Dedifferentiated amniotic fluid mesenchymal stem cell (primary cell): ENCODE measurements at regions not wholly inside any gene's neighbourhood (a gene's known extent, or its start where the extent isn't known, plus 50 kb on each side); places are given as distances from the start of the nearest gene placed in this dataset.

Experiments used
- DNase-seq: peaks from one replicate; pipeline ENCODE4 v3.0.0-alpha.2; 2016; ENCODE audit errors: extremely low spot score

GRCh38 chrX:42946544-42947194 is 168.7 kb upstream of the PPP1R2C start:
- no peak for DNase-seq

GRCh38 chrX:42948723-42949657 is 171.0 kb upstream of the PPP1R2C start:
- no peak for DNase-seq

DNA sequence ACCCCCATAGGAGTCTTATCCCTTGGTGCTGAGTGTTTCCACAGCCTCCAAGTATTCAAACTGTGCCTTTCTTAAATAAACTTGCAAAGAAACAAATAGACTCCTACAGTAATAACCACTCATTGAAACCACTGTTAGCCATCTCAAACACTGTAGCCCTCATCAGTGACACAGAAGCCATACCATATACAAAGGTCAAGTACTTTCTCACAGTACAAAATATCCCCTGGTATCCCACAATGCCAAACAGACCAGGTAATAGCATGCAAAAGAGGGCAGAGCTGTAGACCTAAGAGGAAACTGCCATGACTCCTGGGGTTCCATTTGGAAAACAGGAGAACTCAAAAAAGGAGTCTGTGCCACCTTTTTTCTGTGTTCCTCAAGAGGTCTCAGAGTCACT is 173.8 kb upstream of the PPP1R2C start:
- no peak for DNase-seq

- DNase-seq, result no peak
These were observed 174.7 kb upstream of the PPP1R2C start for GRCh38 chrX:42952621-42953020.

DNA sequence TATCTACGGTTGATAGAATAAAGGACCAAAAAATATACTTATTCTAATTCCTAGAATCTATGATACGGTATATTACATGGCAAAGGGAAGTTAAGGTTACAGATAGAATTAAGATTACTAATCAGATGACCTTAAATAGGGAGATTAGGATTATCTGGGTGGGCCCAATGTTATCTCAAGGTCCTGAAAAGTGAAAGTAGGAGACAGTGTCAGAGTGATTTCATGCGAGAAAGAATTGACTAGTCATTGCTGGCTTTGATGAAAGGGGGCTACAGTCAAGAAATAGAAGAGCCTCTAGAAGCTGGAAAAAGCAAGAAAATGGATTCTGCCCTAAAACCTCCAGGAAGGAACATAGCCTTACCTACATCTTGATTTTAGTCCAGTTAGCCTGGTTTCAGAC is 176.9 kb upstream of the PPP1R2C start:
- DNase-seq, result no peak

DNA sequence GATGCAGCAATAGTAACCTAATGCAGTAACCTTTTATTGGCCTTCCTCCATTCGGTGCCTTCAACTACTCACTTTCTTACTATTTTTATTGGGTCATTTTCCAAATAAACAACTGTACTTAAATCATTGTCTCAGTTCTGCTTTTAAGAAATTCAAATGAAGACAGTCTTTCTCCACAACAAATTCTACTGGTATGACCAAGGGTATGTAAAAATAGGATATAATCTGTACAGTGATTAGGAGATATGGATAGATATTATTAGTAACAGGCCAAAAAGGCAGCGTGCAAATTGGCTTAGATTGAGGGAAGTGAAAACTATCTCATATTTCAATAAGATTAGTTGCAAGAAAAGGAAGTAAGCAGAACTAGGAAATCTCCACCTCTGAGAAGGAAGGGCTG is 177.4 kb upstream of the PPP1R2C start:
- no peak for DNase-seq

DNA sequence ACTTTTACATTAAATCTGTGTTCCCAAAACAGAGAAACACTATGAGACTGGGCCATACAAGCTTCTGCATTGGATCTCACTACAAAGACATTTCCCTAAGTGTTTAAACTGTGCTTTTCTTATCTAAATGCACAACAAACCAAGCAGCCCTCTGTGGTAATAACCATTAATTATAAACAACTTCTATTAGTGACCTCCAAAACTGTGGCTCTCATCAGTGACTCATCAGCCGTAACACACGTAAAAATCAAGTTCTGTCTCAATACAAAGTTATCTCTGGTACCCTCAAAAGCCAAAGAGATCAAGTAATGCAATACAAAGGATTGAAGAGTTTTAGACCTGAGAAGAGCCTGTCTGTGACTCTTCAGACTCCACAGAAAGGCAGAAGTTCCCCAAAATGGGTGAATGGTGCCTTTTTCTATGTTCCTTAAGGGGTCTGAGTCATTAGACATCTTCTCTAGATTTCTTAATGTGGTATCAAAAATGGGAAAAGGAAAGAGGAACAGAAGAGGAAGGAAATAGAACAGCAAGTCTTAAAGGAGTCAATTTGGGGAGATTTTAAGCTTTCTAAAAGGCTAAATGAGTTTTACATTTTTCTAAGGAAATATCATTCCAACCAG is 189.8 kb upstream of the PPP1R2C start:
- no peak for DNase-seq

DNA sequence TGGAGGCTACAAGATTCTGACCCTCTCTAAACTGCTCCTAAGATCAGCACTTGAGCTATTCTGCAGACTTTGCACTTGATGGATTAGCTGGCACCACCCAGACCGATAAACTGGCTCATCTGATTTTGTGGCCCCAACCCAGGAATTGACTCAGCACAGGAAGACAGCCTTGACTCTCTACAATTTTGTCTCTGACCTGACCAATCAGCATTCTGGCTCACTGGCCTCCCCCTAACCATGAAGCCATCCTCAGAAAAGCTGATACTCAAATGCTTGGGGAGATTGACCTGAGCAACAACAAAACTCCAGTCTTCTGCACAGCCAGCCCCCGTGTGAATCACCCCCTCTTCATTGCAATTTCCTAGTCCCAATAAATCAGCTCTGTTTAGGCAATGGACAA is 195.4 kb upstream of the PPP1R2C start:
- DNase-seq, result no peak

GRCh38 chrX:42975906-42976305 is 197.9 kb upstream of the PPP1R2C start:
- no peak for DNase-seq

- DNase-seq, result no peak
These were observed 198.9 kb upstream of the PPP1R2C start for GRCh38 chrX:42976746-42977366.

GRCh38 chrX:42978655-42979379 is 200.9 kb upstream of the PPP1R2C start:
- no peak for DNase-seq

DNA sequence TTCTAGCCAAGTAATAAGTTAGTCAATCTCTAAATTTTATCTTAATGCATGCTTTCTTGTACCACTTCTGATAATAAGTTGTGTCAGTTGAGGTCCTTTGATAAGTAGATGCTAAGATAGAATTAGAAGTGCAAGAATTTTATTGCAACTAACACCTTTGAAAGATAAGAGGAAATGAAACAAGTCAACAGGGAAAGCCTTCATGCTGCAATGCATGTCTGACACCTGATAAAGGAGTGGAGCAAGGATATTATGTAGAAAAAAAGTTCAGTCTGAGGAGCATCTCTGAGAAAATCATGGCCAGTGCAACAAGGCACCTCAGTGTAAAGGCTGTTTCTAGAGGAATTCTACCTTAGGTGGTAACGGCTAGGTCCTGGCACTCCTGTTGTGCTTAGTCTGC is 210.7 kb upstream of the PPP1R2C start:
- DNase-seq, result no peak

DNA sequence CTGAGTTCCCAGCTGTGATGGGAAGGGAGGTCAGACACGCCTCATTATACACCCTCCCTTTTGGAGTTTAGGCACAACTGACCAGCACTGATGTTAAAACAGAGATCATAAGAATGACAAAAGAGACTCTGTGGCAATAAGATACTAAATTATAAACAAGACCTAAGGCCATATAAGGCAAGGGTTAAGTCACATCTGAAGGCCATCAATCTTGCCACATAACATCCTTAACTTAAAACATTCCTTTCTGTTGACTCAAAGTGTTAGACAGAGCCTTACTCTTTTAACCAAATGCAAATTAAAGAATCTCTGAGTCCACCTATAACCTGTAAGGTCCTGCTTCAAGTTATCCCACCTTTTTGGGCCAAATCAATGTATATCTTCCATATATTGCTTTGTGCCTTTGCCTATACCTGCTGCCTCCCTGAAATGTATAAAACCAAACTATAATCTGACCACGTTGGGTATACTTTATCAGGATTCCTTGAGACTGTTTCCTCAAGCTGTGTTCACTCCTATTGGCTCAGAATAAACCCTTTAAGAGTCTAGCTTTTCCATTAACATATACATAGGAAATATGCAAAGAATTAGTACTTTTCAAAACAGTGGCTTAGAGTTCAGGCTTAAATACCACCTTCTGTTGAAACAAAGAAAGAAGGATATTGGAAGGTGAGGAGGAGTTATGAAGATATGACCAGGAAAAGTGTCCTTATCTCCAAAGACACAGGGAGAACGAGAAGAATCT is 214.4 kb upstream of the PPP1R2C start:
- no peak for DNase-seq

GRCh38 chrX:42996861-42997260 is 218.9 kb upstream of the PPP1R2C start:
- no peak for DNase-seq

DNA sequence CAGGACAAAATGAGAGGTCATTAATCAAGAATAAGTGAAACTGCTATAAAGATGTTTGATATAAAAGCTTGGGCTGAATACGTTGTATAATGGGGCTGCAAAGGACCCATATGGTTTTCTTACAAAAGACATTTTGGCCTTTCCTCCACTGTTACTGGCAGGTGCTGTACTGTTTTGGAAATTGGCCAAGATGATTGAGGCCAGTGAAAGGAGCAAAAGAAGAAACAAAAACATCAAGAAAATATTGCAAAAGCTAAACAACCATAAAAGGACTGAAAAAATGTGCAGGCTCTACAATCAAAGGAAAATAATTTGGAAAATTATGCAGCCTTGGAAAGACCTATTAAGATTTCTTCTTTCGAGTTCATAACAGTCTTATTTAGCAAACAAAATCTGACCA is 222.2 kb upstream of the PPP1R2C start:
- DNase-seq, result no peak

- no peak for DNase-seq
These were observed 224.7 kb upstream of the PPP1R2C start for GRCh38 chrX:43002526-43003203.

DNA sequence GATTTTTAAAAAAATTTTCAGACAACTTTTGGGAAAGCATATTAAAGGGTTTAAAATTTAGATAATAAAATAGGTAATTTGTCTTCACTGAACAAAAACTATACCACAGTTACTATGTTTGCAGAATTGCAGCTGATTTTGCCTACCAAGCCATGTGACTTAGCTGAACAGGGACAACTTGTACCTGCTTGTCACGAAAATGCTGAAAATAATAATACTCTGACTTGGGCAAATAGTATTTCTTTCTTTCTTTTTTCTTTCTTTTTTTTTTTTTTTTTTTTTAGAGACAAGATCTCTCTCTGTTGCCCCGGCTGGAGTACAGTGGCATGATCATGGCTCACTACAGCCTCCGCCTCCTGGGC is 225.2 kb upstream of the PPP1R2C start:
- no peak for DNase-seq

DNA sequence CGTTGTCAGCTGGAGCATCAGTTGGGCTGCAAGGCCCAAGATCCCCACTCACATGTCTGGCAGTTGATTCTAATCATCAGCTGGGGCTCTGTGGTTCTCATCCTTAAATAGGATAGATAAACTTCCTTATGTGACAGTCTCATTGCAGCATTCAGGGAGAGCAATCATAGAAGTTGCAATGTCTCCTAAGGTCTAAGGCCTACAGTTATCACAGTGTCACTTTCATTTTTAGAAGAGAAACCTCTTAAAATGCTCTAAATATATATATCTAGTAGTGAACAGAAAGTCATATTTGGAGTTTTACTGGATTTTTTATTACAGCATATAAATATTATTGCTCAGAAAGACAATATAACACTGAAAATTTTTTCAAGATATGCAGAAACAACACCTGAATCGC is 226.0 kb upstream of the PPP1R2C start:
- DNase-seq, result no peak

- DNase-seq, result no peak
These were observed 227.6 kb upstream of the PPP1R2C start for GRCh38 chrX:43005561-43005960.

GRCh38 chrX:43008356-43008755 is 230.4 kb upstream of the PPP1R2C start:
- no peak for DNase-seq
